SK-N-SH treated with all-trans-retinoic acid at 6 μM for 48 hours (cell line): ENCODE measurements at regions not wholly inside any gene's neighbourhood (a gene's known extent, or its start where the extent isn't known, plus 50 kb on each side); places are given as distances from the start of the nearest gene placed in this dataset.
"Not testable (repeated sequence)": the region's sequence is repeated elsewhere in the genome, so short reads cannot be mapped to it uniquely, and the experiment has no call there.

Experiments used
- ATAC-seq: fragments of 200-7000 bp; cut with Tn5 transposase; 3 replicates; pipeline ENCODE4 v1.9.1; 2020; ENCODE audit warnings: mild to moderate bottlenecking, moderate library complexity
- ARNTL ChIP-seq: fragments of 450-650 bp; formaldehyde crosslinking; IDR thresholded peaks from 2 replicates; pipeline ENCODE4 v1.5.0; 2020; ENCODE audit warnings: low read depth, mild to moderate bottlenecking, moderate library complexity, borderline replicate concordance
- BACH2 ChIP-seq: fragments of 250-450 bp; sonication (Bioruptor Pico); IDR thresholded peaks from 2 replicates; pipeline ENCODE4 v1.9.0; 2021; ENCODE audit warnings: mild to moderate bottlenecking, borderline replicate concordance
- CSDC2 ChIP-seq: fragments of 250-450 bp; sonication (Bioruptor Pico); IDR thresholded peaks from 2 replicates; pipeline ENCODE4 v1.5.0; 2020; ENCODE audit warnings: mild to moderate bottlenecking, moderate library complexity
- ESRRG ChIP-seq: fragments of 250-450 bp; sonication (Bioruptor Pico); IDR thresholded peaks from 2 replicates; pipeline ENCODE4 v1.6.1; 2021; ENCODE audit warnings: mild to moderate bottlenecking
- GLIS3 ChIP-seq: fragments of 250-450 bp; sonication (Bioruptor Pico); IDR thresholded peaks from 2 replicates; pipeline ENCODE4 v1.5.0; 2020; ENCODE audit warnings: mild to moderate bottlenecking, moderate library complexity
- ISL1 ChIP-seq: fragments of 250-450 bp; sonication (Bioruptor Pico); IDR thresholded peaks from 2 replicates; pipeline ENCODE4 v2.1.2; 2022; ENCODE audit warnings: mild to moderate bottlenecking, moderate library complexity
- PPARA ChIP-seq: fragments of 250-450 bp; sonication (Bioruptor Pico); IDR thresholded peaks from 2 replicates; pipeline ENCODE4 v1.5.0; 2020; ENCODE audit warnings: mild to moderate bottlenecking, borderline replicate concordance
- RARB ChIP-seq: fragments of 250-450 bp; sonication (Bioruptor Pico); IDR thresholded peaks from 2 replicates; pipeline ENCODE4 v1.8.0; 2021; ENCODE audit warnings: mild to moderate bottlenecking, moderate library complexity
- SNAI2 ChIP-seq: fragments of 250-450 bp; sonication (Bioruptor Pico); IDR thresholded peaks from 2 replicates; pipeline ENCODE4 v1.5.0; 2020; ENCODE audit warnings: mild to moderate bottlenecking, moderate library complexity
- TOX ChIP-seq: fragments of 250-450 bp; sonication (Bioruptor Pico); IDR thresholded peaks from 2 replicates; pipeline ENCODE4 v1.8.0; 2021; ENCODE audit warnings: mild to moderate bottlenecking, moderate library complexity, borderline replicate concordance
- ZC3H10 ChIP-seq: fragments of 250-450 bp; sonication (Bioruptor Pico); IDR thresholded peaks from 2 replicates; pipeline ENCODE4 v1.5.1; 2021; ENCODE audit warnings: mild to moderate bottlenecking, moderate library complexity
- ZFP3 ChIP-seq: fragments of 250-450 bp; sonication (Bioruptor Pico); IDR thresholded peaks from 2 replicates; pipeline ENCODE4 v1.5.0; 2020; ENCODE audit warnings: mild to moderate bottlenecking, moderate library complexity
- ZFP30 ChIP-seq: fragments of 450-650 bp; formaldehyde crosslinking; IDR thresholded peaks from 2 replicates; pipeline ENCODE4 v1.5.0; 2022; ENCODE audit warnings: mild to moderate bottlenecking, moderate library complexity
- ZNF565 ChIP-seq: fragments of 450-650 bp; formaldehyde crosslinking; conservative IDR thresholded peaks from 2 replicates; pipeline ENCODE4 v1.5.0; 2020; ENCODE audit warnings: low read depth, mild to moderate bottlenecking, moderate library complexity
- ZNF70 ChIP-seq: fragments of 450-650 bp; formaldehyde crosslinking; IDR thresholded peaks from 2 replicates; pipeline ENCODE4 v1.5.0; 2020; ENCODE audit warnings: mild to moderate bottlenecking, moderate library complexity
- ZNF8 ChIP-seq: fragments of 450-650 bp; formaldehyde crosslinking; IDR thresholded peaks from 2 replicates; pipeline ENCODE4 v1.5.0; 2020; ENCODE audit warnings: mild to moderate bottlenecking, moderate library complexity
- TF ChIP-seq, protein P1 (sequence below): fragments of 250-450 bp; sonication (Bioruptor Pico); IDR thresholded peaks from 2 replicates; pipeline ENCODE4 v1.8.0; 2020; ENCODE audit warnings: mild to moderate bottlenecking, moderate library complexity, borderline replicate concordance
- TF ChIP-seq, protein P2 (sequence below): fragments of 250-450 bp; sonication (Bioruptor Pico); IDR thresholded peaks from 2 replicates; pipeline ENCODE4 v1.5.1; 2021; ENCODE audit warnings: mild to moderate bottlenecking, moderate library complexity
- TF ChIP-seq, protein P3 (sequence below): fragments of 250-450 bp; sonication (Bioruptor Pico); IDR thresholded peaks from 2 replicates; pipeline ENCODE4 v1.5.1; 2020; ENCODE audit warnings: low read depth, mild to moderate bottlenecking, moderate library complexity
- TF ChIP-seq, protein P4 (sequence below): fragments of 250-450 bp; sonication (Bioruptor Pico); IDR thresholded peaks from 2 replicates; pipeline ENCODE4 v1.8.0; 2021; ENCODE audit warnings: low read depth, mild to moderate bottlenecking, moderate library complexity, borderline replicate concordance

DNA sequence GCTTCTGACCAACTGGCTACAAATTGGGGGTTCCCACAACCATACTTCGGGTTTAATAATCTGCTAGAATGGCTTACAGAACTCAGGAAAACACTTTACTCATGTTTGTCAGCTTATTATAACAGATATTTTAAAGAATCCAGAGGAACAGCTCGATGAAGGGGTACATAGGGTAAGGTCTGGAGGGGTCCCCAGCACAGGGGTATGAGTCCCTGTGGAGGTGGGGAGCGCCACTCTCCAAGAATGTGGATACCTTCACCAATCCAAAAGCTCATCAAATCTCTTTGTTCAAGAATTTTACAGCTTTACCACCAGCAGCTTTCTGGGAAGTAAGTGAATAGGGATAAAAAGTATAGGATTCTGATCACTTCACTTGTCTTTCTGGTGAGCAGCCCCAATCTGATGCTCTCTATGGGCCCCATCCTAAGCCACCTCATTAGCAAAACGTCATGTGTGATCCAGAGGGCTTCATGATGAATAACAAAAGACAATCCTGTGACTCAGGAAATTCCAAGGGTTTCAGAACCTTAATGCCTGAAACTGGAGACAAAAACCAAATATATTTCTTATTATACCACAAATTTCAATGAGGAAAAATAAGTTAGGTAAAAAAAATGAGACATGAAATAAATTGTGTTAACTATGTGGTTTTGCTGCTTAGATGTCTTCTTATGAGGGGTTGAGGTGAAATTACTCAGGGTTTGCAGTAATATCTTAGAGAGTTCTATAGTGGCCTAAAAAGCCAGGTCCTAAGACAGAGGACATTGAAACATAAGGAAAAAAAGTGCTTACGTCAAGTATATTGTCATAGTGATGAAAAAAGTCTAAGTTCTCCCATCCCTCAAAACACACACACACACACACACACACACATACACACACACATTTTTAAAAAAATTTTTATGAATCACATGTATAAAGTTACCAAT, 290.5 kb downstream of the ANXA1 start:
- TF ChIP-seq ZFP30 (no peak), GLIS3 (no peak), ARNTL (CRISPR knock-in tag) (no peak), ZNF70 (CRISPR knock-in tag) (no peak)
- no peak for ATAC-seq

DNA sequence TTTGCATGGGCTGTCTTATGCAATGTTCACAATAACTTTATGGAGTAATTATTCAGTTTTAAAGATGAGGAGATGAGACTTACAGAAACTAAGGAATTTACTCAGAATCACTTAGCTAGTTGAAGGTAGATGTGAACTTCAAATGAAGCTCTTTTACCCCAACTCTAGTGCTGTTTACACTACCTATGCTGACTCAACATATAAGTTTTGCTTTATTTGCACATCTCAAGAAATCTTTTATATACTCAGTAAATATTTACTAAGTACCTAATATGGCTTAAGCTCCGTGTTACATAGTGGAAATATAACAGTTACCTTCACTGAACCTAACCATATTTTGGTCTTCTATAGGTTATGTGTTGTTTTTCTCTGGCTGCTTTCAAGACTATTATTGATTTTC, 293.2 kb downstream of the ANXA1 start:
- TF ChIP-seq ESRRG (CRISPR knock-in tag) (no peak), ZFP30 (no peak), ZFP3 (no peak), GLIS3 (no peak), PPARA (CRISPR knock-in tag) (no peak), ARNTL (CRISPR knock-in tag) (no peak), RARB (CRISPR knock-in tag) (no peak), TOX (no peak)
- TF ChIP-seq, protein P1, sequence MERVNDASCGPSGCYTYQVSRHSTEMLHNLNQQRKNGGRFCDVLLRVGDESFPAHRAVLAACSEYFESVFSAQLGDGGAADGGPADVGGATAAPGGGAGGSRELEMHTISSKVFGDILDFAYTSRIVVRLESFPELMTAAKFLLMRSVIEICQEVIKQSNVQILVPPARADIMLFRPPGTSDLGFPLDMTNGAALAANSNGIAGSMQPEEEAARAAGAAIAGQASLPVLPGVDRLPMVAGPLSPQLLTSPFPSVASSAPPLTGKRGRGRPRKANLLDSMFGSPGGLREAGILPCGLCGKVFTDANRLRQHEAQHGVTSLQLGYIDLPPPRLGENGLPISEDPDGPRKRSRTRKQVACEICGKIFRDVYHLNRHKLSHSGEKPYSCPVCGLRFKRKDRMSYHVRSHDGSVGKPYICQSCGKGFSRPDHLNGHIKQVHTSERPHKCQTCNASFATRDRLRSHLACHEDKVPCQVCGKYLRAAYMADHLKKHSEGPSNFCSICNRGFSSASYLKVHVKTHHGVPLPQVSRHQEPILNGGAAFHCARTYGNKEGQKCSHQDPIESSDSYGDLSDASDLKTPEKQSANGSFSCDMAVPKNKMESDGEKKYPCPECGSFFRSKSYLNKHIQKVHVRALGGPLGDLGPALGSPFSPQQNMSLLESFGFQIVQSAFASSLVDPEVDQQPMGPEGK (CRISPR knock-in tag), result no peak
- TF ChIP-seq, protein P2, sequence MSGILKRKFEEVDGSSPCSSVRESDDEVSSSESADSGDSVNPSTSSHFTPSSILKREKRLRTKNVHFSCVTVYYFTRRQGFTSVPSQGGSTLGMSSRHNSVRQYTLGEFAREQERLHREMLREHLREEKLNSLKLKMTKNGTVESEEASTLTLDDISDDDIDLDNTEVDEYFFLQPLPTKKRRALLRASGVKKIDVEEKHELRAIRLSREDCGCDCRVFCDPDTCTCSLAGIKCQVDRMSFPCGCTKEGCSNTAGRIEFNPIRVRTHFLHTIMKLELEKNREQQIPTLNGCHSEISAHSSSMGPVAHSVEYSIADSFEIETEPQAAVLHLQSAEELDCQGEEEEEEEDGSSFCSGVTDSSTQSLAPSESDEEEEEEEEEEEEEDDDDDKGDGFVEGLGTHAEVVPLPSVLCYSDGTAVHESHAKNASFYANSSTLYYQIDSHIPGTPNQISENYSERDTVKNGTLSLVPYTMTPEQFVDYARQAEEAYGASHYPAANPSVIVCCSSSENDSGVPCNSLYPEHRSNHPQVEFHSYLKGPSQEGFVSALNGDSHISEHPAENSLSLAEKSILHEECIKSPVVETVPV (CRISPR knock-in tag), result no peak
- TF ChIP-seq, protein P3, sequence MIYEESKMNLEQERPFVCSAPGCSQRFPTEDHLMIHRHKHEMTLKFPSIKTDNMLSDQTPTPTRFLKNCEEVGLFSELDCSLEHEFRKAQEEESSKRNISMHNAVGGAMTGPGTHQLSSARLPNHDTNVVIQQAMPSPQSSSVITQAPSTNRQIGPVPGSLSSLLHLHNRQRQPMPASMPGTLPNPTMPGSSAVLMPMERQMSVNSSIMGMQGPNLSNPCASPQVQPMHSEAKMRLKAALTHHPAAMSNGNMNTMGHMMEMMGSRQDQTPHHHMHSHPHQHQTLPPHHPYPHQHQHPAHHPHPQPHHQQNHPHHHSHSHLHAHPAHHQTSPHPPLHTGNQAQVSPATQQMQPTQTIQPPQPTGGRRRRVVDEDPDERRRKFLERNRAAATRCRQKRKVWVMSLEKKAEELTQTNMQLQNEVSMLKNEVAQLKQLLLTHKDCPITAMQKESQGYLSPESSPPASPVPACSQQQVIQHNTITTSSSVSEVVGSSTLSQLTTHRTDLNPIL (CRISPR knock-in tag), result no peak
- TF ChIP-seq, protein P4, sequence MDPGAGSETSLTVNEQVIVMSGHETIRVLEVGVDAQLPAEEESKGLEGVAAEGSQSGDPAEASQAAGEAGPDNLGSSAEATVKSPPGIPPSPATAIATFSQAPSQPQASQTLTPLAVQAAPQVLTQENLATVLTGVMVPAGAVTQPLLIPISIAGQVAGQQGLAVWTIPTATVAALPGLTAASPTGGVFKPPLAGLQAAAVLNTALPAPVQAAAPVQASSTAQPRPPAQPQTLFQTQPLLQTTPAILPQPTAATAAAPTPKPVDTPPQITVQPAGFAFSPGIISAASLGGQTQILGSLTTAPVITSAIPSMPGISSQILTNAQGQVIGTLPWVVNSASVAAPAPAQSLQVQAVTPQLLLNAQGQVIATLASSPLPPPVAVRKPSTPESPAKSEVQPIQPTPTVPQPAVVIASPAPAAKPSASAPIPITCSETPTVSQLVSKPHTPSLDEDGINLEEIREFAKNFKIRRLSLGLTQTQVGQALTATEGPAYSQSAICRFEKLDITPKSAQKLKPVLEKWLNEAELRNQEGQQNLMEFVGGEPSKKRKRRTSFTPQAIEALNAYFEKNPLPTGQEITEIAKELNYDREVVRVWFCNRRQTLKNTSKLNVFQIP (CRISPR knock-in tag), result no peak
- no peak for ATAC-seq

DNA sequence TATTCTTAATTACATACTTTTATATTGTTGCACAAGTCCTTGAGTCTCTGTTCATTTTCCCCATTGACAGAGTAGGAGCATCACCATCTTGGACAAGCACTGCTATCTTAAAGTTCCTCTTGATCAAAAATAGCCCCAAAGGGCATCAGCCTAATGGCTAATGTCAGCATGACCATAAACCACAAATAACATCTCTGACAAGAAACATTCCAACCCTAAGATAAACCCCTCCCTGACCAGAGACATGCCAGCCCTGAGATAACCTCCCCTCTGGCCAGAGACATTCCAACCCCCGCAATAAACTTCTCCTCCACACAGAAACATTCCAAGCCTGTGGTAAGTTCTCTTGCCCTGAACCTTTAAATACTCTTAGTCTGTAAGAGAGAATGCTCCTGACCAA, 293.7 kb downstream of the ANXA1 start:
- ATAC-seq, result not testable (repeated sequence)

DNA sequence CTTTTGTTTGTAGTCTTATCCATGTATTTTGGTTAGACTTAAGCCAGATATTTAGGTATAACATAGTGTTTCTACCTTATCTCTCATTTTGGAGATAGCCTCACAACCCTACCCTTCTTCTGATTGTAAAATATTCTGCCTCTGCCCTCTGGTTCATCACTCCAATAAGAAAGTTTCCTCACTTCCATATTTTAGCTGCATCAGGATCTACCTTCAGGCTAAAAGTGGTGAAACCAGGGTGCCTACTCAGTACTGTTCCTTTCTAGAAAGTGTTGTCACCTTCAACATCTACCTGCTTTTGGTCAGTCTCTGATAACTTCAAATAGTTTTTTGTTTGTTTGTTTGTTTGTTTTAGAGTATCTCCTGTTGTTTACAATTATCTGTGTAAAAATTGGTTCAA, 294.6 kb downstream of the ANXA1 start:
- TF ChIP-seq, protein P2 (CRISPR knock-in tag), result no peak
- no peak for TF ChIP-seq SNAI2 (CRISPR knock-in tag)
- TF ChIP-seq ZNF70 (CRISPR knock-in tag), result no peak
- no peak for TF ChIP-seq PPARA (CRISPR knock-in tag)
- no peak for TF ChIP-seq ZFP30
- TF ChIP-seq GLIS3, result no peak
- TF ChIP-seq ZFP3, result no peak
- TF ChIP-seq ISL1 (CRISPR knock-in tag), result no peak
- TF ChIP-seq ZNF565, result no peak
- TF ChIP-seq, all 23 proteins: peak for 0
- ATAC-seq, result no peak

DNA sequence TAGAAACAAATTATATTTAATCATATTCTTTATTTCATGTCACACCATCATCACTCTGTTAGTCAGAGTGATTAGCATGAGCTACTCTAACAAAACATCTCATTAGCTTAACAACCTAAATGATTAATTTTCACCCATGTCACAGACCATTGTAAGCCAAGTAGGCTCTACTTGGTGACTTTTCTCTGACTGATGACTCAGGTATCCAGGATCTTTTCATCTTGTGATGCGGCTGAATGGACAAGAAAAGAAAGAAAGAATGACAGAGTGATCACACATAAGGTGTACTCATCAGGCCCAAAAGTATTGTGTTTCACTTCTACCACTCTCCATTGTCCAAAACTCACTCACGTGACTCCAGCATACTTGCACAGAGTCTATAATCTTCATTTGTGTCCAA, 299.3 kb downstream of the ANXA1 start:
- ATAC-seq, result no peak
- TF ChIP-seq GLIS3 (no peak), ZNF8 (CRISPR knock-in tag) (no peak), ESRRG (CRISPR knock-in tag) (no peak), SNAI2 (CRISPR knock-in tag) (no peak), ZNF565 (no peak), CSDC2 (no peak), ZC3H10 (no peak), BACH2 (CRISPR knock-in tag) (no peak)
- TF ChIP-seq, protein P1 (CRISPR knock-in tag), result no peak
- TF ChIP-seq, protein P4 (CRISPR knock-in tag), result no peak
